ENCODE measurements at regions not wholly inside any gene's neighbourhood (a gene's known extent, or its start where the extent isn't known, plus 50 kb on each side); places are given as distances from the start of the nearest gene placed in this dataset.

GRCh38 chr16:48895142-48895541, 285.2 kb upstream of the N4BP1 start:
- H3K27me3 ChIP-seq, result no peaks in the 10 kb centered on the region
- TF ChIP-seq POLR2A (IDR thresholded peaks at IDR 0.05), result no peak
- TF ChIP-seq EP300 (IDR thresholded peaks at IDR 0.05), result no peak
- TF ChIP-seq CTCF (IDR thresholded peaks at IDR 0.05), result no peak
- intact Hi-C loops (cut with DNase I), result no loop called here
- no peak overlapping the region for H3K27ac ChIP-seq
- no peaks in the 10 kb centered on the region for H3K9me3 ChIP-seq
- DNase-seq, result no peak
- H3K4me1 ChIP-seq (ENCODE audit: insufficient read depth), result no peaks in the 10 kb centered on the region
- WGBS, 3 donors, result 22 to 39% (median 26%) methylated on average over 5 of the region's 5 CpGs
- H3K36me3 ChIP-seq, result no peaks in the 10 kb centered on the region
- H3K4me3 ChIP-seq, result no peak overlapping the region

GRCh38 chr16:48892893-48893292, 282.9 kb upstream of the N4BP1 start:
- TF ChIP-seq POLR2A (IDR thresholded peaks at IDR 0.05), result no peak
- TF ChIP-seq EP300 (IDR thresholded peaks at IDR 0.05), result no peak
- no peak for TF ChIP-seq CTCF (IDR thresholded peaks at IDR 0.05)

GRCh38 chr16:48887646-48888210, 277.7 kb upstream of the N4BP1 start:
- Histone ChIP-seq H3K27ac (no peak overlapping the region), H3K27me3 (no peaks in the 10 kb centered on the region), H3K36me3 (no peaks in the 10 kb centered on the region), H3K9me3 (no peaks in the 10 kb centered on the region), H3K4me3 (no peak overlapping the region), H3K4me1 (ENCODE audit: insufficient read depth) (no peaks in the 10 kb centered on the region)
- intact Hi-C loops (cut with DNase I), result no loop called here
- DNase-seq, result no peak
- WGBS, 3 donors, result 45 to 48% (median 46%) methylated on average over 9 of the region's 9 CpGs
- TF ChIP-seq POLR2A (IDR thresholded peaks at IDR 0.05), result no peak
- no peak for TF ChIP-seq CTCF (IDR thresholded peaks at IDR 0.05)
- TF ChIP-seq EP300 (IDR thresholded peaks at IDR 0.05), result no peak

More at GRCh38 chr16:48892893-48893292, 282.9 kb upstream of the N4BP1 start:
- Histone ChIP-seq H3K27ac (no peak overlapping the region), H3K4me3 (no peak overlapping the region), H3K36me3 (no peaks in the 10 kb centered on the region), H3K4me1 (ENCODE audit: insufficient read depth) (no peaks in the 10 kb centered on the region), H3K9me3 (no peaks in the 10 kb centered on the region), H3K27me3 (no peaks in the 10 kb centered on the region)
- intact Hi-C loops (cut with DNase I), result no loop called here
- no peak for DNase-seq
- WGBS, 3 donors, result 93 to 96% (median 96%) methylated on average over 2 of the region's 2 CpGs

GRCh38 chr16:48885471-48885870, 275.5 kb upstream of the N4BP1 start:
- H3K27me3 ChIP-seq, result no peaks in the 10 kb centered on the region
- 56 to 66% (median 66%) methylated on average over 9 of the region's 9 CpGs for WGBS, 3 donors
- intact Hi-C loops (cut with DNase I), result no loop called here

More at GRCh38 chr16:48885471-48885870, 275.5 kb upstream of the N4BP1 start:
- H3K9me3 ChIP-seq, result no peaks in the 10 kb centered on the region
- DNase-seq, result no peak
- H3K27ac ChIP-seq, result no peak overlapping the region
- no peak overlapping the region for H3K4me3 ChIP-seq
- TF ChIP-seq POLR2A (IDR thresholded peaks at IDR 0.05) (no peak), CTCF (IDR thresholded peaks at IDR 0.05) (no peak), EP300 (IDR thresholded peaks at IDR 0.05) (no peak)
- no peaks in the 10 kb centered on the region for H3K36me3 ChIP-seq
- no peaks in the 10 kb centered on the region for H3K4me1 ChIP-seq (ENCODE audit: insufficient read depth)

All from ovary (tissue), 7 donors.